SK-N-MC (cell line): ENCODE measurements at regions not wholly inside any gene's neighbourhood (a gene's known extent, or its start where the extent isn't known, plus 50 kb on each side); places are given as distances from the start of the nearest gene placed in this dataset.

ENCODE experiments used
- DNase-seq: peaks from one replicate; pipeline ENCODE4 v3.0.0-alpha.2; 2011; ENCODE audit warnings: low read depth, low spot score
- H3K27ac ChIP-seq: fragments of 200-600 bp; sonication (generic); 2 replicates; pipeline ENCODE4 v1.5.1; 2016; ENCODE audit warnings: mixed run types
- H3K36me3 ChIP-seq: fragments of 200-600 bp; sonication (generic); 2 replicates; pipeline ENCODE4 v1.6.1; 2017; ENCODE audit warnings: antibody characterized with exemption, low read length, mixed read lengths; ENCODE audit not compliant: insufficient read depth
- H3K4me3 ChIP-seq: fragments of 200-600 bp; sonication (generic); 2 replicates; pipeline ENCODE4 v1.5.1; 2016
- H3K9ac ChIP-seq: fragments of 200-600 bp; sonication (generic); 2 replicates; pipeline ENCODE4 v1.8.0; 2017; ENCODE audit warnings: mixed run types, mixed read lengths; ENCODE audit not compliant: insufficient read length
- H3K9me3 ChIP-seq: fragments of 200-600 bp; sonication (generic); 2 replicates; pipeline ENCODE4 v1.6.1; 2017; ENCODE audit warnings: low read depth, mild to moderate bottlenecking, antibody characterized with exemption, low read length, moderate library complexity, mixed read lengths
- EZH2 ChIP-seq: fragments of 200-600 bp; sonication (generic); IDR thresholded peaks from one replicate; pipeline ENCODE4 v1.6.1; 2017; ENCODE audit warnings: antibody characterized with exemption
- FOXP2 ChIP-seq: optimal IDR thresholded peaks from 2 replicates; pipeline ENCODE3; 2011; ENCODE audit warnings: mild to moderate bottlenecking, moderate library complexity; ENCODE audit not compliant: insufficient read depth; ENCODE audit errors: extremely low read length, control extremely low read depth
- POLR2AphosphoS5 ChIP-seq: IDR thresholded peaks from 2 replicates; pipeline ENCODE4 v1.6.1; 2012; ENCODE audit warnings: mild to moderate bottlenecking, low read depth, low read length, borderline replicate concordance

DNA sequence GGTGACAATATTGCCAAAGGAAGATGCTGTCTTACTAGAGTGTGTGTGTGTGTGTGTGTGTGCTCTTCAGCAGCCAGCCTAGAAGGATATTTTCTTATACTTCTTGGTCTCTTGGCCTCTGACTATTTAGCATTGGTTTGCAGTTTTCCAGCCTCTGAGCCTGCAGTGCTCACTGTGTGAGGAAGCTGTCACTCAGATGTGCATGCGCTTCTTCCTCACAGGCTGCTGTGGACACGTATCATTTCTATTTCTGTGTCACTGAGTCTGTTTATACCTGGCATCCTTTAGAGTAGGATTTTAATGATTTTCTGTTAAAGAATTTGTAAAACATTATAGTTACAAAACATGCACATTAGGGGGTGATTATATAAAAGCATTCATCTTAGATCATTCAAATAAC, 83.3 kb downstream of the ALDH8A1 start:
- Histone ChIP-seq H3K36me3 (no peaks in the 10 kb centered on the region), H3K4me3 (no peak overlapping the region), H3K9me3 (no peaks in the 10 kb centered on the region), H3K27ac (no peak overlapping the region), H3K9ac (no peak overlapping the region)
- TF ChIP-seq EZH2 (no peak), FOXP2 (no peak), POLR2AphosphoS5 (no peak)
- DNase-seq = no peak

DNA sequence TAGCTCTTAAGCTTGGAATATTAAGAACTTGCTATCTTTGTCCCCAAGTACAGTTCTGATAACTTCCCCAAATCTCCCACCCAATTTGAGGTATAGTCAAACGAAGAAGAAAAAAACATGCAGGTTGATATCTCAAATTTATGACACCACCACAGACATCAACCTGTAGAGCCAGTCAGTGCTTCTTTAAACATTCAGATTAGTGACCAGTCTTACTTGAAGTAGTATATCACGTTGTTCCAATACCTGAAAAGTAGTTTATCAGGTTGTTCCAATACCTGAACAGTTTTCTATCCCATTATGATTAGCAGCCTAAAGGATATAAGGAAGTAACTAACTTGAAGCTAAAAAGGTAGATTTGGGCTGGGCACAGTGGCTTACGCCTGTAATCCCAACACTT, 85.3 kb downstream of the ALDH8A1 start:
- TF ChIP-seq FOXP2 = no peak
- no peak for TF ChIP-seq POLR2AphosphoS5
- TF ChIP-seq EZH2 = no peak
- H3K4me3 ChIP-seq = no peak overlapping the region
- H3K9me3 ChIP-seq = no peaks in the 10 kb centered on the region
- no peak for DNase-seq
- no peak overlapping the region for H3K9ac ChIP-seq
- no peaks in the 10 kb centered on the region for H3K36me3 ChIP-seq
- H3K27ac ChIP-seq = no peak overlapping the region

DNA sequence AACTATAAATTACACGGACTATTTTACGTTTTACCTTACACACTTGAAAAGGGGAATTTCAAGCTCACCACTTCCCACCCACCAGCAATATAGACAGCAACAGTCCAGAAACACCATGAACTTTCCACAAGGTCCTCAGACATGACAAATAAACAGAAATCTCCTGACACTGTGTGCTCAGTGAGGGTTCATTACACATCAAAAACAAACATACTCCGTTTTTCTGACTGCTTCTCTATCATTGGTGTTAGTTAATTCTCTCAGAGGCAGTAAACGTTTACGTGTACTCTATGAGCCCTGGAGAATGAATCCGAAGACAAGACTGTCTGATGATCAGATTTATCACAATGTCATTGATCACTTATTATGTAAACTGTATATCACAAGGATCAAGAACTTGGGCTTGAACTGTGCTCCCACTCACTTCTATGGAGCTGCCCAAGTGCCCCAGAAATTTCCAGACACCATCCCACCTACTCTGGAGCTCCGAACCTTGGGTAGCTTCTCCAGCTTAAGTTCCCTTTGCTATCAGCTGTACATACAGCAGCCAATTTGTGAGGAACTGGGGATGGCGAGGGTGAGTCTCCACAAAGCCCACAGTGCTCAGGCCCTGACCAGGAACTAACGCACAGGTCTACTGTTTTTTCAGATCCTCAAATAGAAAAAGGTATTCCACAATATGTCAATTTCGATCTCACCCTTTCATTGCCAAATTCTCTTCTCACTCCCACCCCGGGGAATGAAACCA, 86.0 kb downstream of the ALDH8A1 start:
- H3K4me3 ChIP-seq = no peak overlapping the region
- H3K27ac ChIP-seq = no peak overlapping the region
- DNase-seq = no peak
- H3K9me3 ChIP-seq = no peaks in the 10 kb centered on the region
- TF ChIP-seq FOXP2 (no peak), EZH2 (no peak), POLR2AphosphoS5 (no peak)
- no peak overlapping the region for H3K9ac ChIP-seq
- no peaks in the 10 kb centered on the region for H3K36me3 ChIP-seq

DNA sequence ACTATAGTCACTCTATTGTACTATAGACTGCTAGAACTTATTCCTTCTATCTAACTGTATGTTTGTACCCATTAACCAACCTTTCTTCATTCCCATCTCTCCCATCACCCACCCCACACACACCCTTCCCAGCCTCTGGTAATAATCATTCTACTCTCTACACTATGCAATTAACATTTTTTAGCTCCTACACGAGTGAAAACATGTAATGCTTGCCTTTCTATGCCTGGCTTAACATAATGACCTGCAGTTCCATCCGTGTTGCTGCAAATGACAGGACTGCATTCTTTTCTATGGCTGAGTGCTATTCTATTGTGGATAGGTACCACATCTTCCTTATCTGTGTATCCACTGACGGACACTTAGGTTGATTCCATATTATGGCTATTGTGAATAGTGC, 95.5 kb downstream of the ALDH8A1 start:
- Histone ChIP-seq H3K36me3 (no peaks in the 10 kb centered on the region), H3K9me3 (no peaks in the 10 kb centered on the region), H3K9ac (no peak overlapping the region), H3K27ac (no peak overlapping the region), H3K4me3 (no peak overlapping the region)
- no peak for TF ChIP-seq EZH2
- no peak for TF ChIP-seq FOXP2
- no peak for TF ChIP-seq POLR2AphosphoS5
- DNase-seq = no peak

DNA sequence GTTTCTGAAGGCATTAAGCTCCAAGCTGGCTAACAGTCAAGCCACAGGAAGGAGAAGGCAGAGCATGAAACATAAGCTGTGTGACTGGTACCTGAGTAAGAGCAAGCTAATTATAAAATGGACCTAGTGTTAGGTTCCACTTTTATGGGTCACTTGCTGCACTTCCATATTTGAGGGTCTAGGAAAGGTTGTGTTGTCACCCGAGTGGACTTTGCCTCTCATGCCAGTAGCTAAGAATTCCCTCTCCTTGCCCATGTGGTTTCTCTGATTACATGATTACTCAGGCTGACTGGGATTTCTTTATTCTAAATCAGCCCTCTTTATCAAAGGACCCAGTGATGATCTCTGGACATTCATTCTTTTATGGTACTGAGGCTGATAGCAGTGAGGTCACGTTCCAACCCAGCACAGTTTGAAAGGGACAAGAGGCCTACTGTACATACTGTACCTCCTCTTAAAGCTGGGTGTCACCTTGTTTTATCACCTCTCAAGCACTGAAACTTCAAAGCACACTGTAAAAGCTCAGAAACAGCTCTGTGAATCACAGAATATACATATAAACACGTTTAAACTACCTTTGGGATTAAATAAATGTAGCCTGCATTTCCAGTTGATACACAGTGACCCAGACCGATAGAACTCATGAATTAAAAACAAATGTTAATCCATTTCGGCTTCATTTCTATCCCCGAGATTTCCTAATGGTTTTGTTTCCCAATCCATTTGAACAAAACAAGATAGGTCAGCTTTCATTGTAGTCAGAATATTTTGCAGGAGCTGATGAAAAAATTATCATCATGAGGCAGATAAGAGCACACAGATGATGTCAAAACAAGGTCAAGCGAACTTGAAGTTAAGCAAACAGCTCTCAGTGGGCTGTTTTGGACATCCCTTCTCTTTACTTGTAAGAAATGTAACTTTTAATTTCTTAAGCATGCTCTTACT, 96.5 kb downstream of the ALDH8A1 start:
- Histone ChIP-seq H3K9me3 (no peaks in the 10 kb centered on the region), H3K9ac (no peak overlapping the region), H3K27ac (no peak overlapping the region), H3K36me3 (no peaks in the 10 kb centered on the region), H3K4me3 (no peak overlapping the region)
- TF ChIP-seq FOXP2 (no peak), EZH2 (no peak), POLR2AphosphoS5 (no peak)
- DNase-seq = no peak

DNA sequence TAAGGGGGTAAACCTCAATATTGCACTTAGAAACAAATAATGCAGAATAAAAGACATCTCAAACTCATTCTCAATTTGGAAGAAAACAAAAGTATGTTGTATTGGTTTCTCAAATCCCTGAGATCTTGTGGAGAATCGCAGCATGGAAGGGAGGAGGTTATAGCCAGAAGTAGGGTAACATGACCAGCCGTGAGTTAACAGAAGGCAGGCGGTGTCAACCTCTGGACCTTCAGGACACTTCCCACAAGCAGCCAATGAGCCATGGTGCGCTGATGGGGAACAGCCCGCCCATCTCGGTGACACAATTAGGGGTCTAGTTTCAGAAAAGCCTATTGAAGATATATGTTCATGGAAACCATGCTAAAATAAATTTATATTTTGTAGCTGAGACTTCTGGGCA, 98.4 kb downstream of the ALDH8A1 start:
- Histone ChIP-seq H3K9ac (no peak overlapping the region), H3K27ac (no peak overlapping the region), H3K36me3 (no peaks in the 10 kb centered on the region), H3K9me3 (no peaks in the 10 kb centered on the region), H3K4me3 (no peak overlapping the region)
- DNase-seq = no peak
- TF ChIP-seq EZH2 (no peak), POLR2AphosphoS5 (no peak), FOXP2 (no peak)

DNA sequence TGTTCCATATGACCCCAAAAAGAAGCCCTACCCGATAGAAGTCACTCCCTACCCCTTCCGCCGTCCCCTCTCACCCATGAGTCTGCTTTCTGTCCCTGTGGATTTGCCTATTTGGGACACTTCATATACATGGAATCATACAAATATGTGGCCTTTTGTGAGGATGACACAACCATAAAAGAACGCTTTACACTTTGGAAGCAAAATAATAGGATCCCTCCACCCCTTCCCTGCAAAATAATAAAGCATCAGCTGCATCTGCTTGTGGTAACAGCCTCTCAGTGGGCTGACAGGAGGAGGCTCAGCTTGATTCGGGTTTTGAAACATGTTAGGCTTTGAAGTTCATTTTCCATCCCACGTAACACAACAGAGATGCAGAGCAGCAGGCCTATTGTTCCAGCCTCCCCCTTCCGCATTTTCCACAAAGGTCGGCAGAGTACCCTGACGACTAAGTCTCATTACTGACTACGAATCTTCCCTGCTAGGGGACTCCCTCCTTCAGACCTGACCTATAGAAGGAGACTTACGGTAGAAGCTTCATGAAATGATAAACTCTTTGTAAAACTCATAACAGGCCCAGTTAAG, 99.1 kb downstream of the ALDH8A1 start:
- Histone ChIP-seq H3K9ac (no peak overlapping the region), H3K36me3 (no peaks in the 10 kb centered on the region), H3K9me3 (no peaks in the 10 kb centered on the region), H3K27ac (no peak overlapping the region), H3K4me3 (no peak overlapping the region)
- no peak for DNase-seq
- TF ChIP-seq POLR2AphosphoS5 (no peak), EZH2 (no peak), FOXP2 (no peak)

DNA sequence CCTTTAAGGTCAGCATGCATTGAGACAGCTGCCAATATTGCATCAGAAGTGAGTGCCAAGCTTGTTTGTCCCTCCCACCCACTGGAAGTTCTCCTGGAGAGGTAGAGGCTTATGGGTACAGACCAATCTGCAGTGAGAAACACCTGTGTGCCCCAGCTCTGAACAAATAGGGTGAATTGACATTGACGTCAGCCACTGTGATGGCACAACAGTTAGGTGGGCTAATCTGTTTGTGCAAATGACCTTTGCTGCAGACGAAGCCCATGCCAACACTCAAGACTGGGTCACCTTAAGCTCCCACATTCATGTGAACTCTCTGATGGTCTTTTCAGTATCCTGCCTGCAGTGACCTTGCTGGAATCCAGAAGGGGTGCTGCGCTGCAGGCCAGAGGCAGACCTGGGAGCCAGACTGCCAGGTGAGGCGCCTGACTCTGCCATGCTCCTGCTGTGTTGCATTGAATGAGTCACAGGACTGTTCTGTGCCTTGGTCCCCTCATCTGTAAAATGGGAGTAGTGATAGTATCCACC, 99.9 kb downstream of the ALDH8A1 start:
- no peaks in the 10 kb centered on the region for H3K9me3 ChIP-seq
- DNase-seq = no peak
- no peak overlapping the region for H3K4me3 ChIP-seq

More for the DNA sequence above, 99.9 kb downstream of the ALDH8A1 start:
- Histone ChIP-seq H3K36me3 (no peaks in the 10 kb centered on the region), H3K27ac (no peak overlapping the region), H3K9ac (no peak overlapping the region)
- no peak for TF ChIP-seq FOXP2
- no peak for TF ChIP-seq EZH2
- TF ChIP-seq POLR2AphosphoS5 = no peak
